ENCODE measurements at regions not wholly inside any gene's neighbourhood (a gene's known extent, or its start where the extent isn't known, plus 50 kb on each side); places are given as distances from the start of the nearest gene placed in this dataset.

GRCh38 chr10:88111294-88111693 lies 247.9 kb downstream of the PTEN start:
- no peak for TF ChIP-seq CTCF (conservative IDR thresholded peaks at IDR 0.05; ENCODE audit: low read depth, low read length)
- no peak overlapping the region for H3K4me3 ChIP-seq (ENCODE audit: low read depth, low read length)
- DNase-seq (ENCODE audit: low read depth) = no peak

GRCh38 chr10:88113232-88113631 lies 249.8 kb downstream of the PTEN start:
- TF ChIP-seq CTCF (conservative IDR thresholded peaks at IDR 0.05; ENCODE audit: low read depth, low read length) = no peak
- no peak overlapping the region for H3K4me3 ChIP-seq (ENCODE audit: low read depth, low read length)
- peak; percentile 37 for DNase-seq (ENCODE audit: low read depth)

GRCh38 chr10:88113657-88114272 lies 250.3 kb downstream of the PTEN start:
- TF ChIP-seq CTCF (conservative IDR thresholded peaks at IDR 0.05; ENCODE audit: low read depth, low read length) = no peak
- H3K4me3 ChIP-seq (ENCODE audit: low read depth, low read length) = no peak overlapping the region
- no peak for DNase-seq (ENCODE audit: low read depth)

- H3K4me3 ChIP-seq (ENCODE audit: low read depth, low read length) = no peak overlapping the region
- DNase-seq (ENCODE audit: low read depth) = peak; percentile 69
- peak; percentile 77 for TF ChIP-seq CTCF (conservative IDR thresholded peaks at IDR 0.05; ENCODE audit: low read depth, low read length)
Measured at GRCh38 chr10:88114368-88114767, 250.9 kb downstream of the PTEN start.

GRCh38 chr10:88115407-88115806 lies 252.0 kb downstream of the PTEN start:
- H3K4me3 ChIP-seq (ENCODE audit: low read depth, low read length) = no peak overlapping the region
- no peak for TF ChIP-seq CTCF (conservative IDR thresholded peaks at IDR 0.05; ENCODE audit: low read depth, low read length)
- DNase-seq (ENCODE audit: low read depth) = no peak

GRCh38 chr10:88115968-88116367 lies 252.5 kb downstream of the PTEN start:
- DNase-seq (ENCODE audit: low read depth) = no peak
- TF ChIP-seq CTCF (conservative IDR thresholded peaks at IDR 0.05; ENCODE audit: low read depth, low read length) = no peak
- no peak overlapping the region for H3K4me3 ChIP-seq (ENCODE audit: low read depth, low read length)

- no peak overlapping the region for H3K4me3 ChIP-seq (ENCODE audit: low read depth, low read length)
- DNase-seq (ENCODE audit: low read depth) = no peak
- TF ChIP-seq CTCF (conservative IDR thresholded peaks at IDR 0.05; ENCODE audit: low read depth, low read length) = no peak
Measured at GRCh38 chr10:88116481-88116880, 253.1 kb downstream of the PTEN start.

Measured in choroid plexus epithelial cell (primary cell).